T-helper 2 cell treated with Interferon-gamma antibody and Interleukin-4, amounts not matched to agents 5 μg/mL and 100 μg/mL, for 36 hours (primary cell): ENCODE measurements at regions not wholly inside any gene's neighbourhood (a gene's known extent, or its start where the extent isn't known, plus 50 kb on each side); places are given as distances from the start of the nearest gene placed in this dataset.

ENCODE experiments used
- DNase-seq: peaks from one replicate; pipeline ENCODE4 v3.0.0; 2021; ENCODE audit warnings: low spot score
- H3K27ac Mint-ChIP-seq: one replicate; pipeline ENCODE4 v1.8.0; 2021; ENCODE audit warnings: mild to moderate bottlenecking, mixed read lengths
- H3K27me3 Mint-ChIP-seq: one replicate; pipeline ENCODE4 v1.8.0; 2021; ENCODE audit warnings: low read depth, mixed read lengths
- H3K36me3 Mint-ChIP-seq: one replicate; pipeline ENCODE4 v1.8.0; 2021; ENCODE audit warnings: low read depth, mixed read lengths
- H3K4me1 Mint-ChIP-seq: one replicate; pipeline ENCODE4 v1.8.0; 2021; ENCODE audit warnings: low read depth, mixed read lengths
- H3K4me3 Mint-ChIP-seq: one replicate; pipeline ENCODE4 v1.8.0; 2022; ENCODE audit warnings: mild to moderate bottlenecking, moderate library complexity, mixed read lengths
- H3K9me3 Mint-ChIP-seq: one replicate; pipeline ENCODE4 v1.8.0; 2021; ENCODE audit warnings: mixed read lengths

DNA sequence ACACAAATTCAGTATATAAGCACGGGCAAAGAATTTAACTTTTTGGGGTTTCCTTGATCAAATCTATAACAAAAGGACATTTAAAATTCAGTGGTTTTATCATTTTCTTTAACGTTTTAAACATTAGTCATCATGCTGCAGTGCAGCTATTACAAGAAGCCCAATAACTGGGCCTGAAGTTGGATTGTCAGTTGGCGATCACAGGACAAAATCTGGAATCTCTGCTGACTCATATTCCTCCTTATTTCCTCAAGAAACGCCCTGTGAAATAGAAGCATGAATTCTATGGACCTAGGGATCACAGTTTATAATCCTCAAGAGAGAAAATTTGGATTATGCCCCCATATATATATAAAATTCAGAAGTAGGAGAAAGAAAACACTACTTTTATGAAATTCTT is 971.6 kb upstream of the MIR17HG start:
- no peaks in the 10 kb centered on the region for H3K4me1 Mint-ChIP-seq
- peaks cover 25% of the 10 kb centered on the region for H3K9me3 Mint-ChIP-seq
- no peak overlapping the region for H3K27ac Mint-ChIP-seq
- H3K4me3 Mint-ChIP-seq: no peak overlapping the region
- DNase-seq: no peak
- no peaks in the 10 kb centered on the region for H3K27me3 Mint-ChIP-seq
- H3K36me3 Mint-ChIP-seq: no peaks in the 10 kb centered on the region

DNA sequence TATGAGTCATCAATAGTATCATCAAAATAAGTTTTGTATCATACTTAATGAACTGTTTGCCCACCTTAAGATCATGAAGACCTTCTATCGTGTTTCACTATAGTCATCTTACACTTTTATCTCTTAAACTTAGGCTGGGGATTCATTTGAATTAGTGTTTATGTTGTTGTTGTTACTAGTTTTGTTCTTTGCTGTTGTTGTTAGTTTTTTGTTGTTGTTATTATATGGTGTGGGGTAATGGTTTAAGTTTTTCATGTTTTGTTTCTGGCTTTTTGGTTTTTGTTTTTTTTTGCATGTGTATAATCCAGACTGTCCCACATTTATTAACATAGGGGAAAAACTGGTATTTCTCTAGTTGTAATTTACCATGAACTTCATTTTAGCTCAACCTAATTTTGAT is 965.1 kb upstream of the MIR17HG start:
- Mint-ChIP-seq H3K27ac (no peak overlapping the region), H3K9me3 (peaks cover 21% of the 10 kb centered on the region), H3K4me1 (no peaks in the 10 kb centered on the region), H3K4me3 (no peak overlapping the region), H3K27me3 (no peaks in the 10 kb centered on the region), H3K36me3 (no peaks in the 10 kb centered on the region)
- no peak for DNase-seq

DNA sequence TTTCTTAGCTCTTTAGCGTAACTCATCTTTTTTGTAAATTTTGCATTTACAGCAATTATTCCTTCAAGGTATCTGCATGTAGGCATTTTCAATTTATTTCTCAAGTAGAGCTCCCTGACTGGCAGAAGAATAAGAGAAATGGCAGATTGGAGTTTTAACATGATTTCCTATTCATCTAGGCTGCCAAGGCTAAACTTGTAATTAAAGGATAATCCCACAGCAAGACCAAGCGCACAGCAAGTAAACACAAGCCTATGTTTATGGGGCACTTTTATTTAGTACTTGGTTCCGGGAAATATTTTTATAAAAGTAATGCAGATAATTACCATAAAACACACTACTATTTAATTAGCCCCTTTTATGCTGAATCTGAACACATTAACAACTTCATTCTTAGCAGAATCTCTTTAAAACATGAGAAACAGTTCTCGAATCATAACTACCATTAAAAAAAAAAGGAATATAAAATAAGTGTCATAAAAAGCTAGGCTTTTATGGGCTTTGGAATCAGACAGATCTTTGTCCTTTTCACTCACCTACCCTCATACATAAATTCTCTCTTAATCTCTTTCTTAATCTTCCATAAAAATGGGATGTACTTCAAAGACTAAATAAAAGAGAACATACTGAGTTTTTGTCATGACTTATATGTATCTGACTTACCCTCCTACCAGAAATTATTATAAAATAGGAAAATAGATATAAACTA is 961.6 kb upstream of the MIR17HG start:
- DNase-seq: no peak
- Mint-ChIP-seq H3K27ac (no peak overlapping the region), H3K9me3 (peaks cover 31% of the 10 kb centered on the region), H3K4me3 (no peak overlapping the region), H3K36me3 (no peaks in the 10 kb centered on the region), H3K27me3 (no peaks in the 10 kb centered on the region), H3K4me1 (no peaks in the 10 kb centered on the region)

DNA sequence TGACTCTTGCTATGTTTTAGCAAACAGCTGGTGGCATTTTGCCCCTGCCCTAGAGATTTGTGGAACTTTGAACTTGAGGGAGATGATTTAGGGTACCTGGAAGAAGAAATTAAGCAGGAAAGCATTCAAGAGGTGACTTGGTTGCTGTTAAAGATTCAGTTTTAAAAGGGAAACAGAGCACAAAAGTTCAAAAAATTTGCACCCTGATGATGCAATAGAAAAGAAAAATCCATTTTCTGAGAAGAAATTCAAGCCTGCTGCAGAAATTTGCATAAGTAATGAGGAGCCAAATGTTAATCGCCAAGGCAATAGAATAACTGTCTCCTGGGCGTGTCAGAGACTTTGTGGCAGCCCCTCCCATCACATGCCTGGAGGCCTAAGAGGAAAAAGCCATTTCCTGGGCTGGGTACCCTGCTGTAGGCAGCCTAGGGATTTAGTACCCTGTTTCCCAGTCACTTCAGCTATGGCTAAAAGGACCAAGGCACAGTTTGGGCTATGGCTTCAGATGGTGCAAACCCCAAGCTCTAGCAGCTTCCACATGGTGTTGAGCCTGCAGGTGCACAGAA is 958.5 kb upstream of the MIR17HG start:
- Mint-ChIP-seq H3K27me3 (no peaks in the 10 kb centered on the region), H3K36me3 (no peaks in the 10 kb centered on the region), H3K27ac (no peak overlapping the region), H3K9me3 (peaks cover 33% of the 10 kb centered on the region), H3K4me1 (no peaks in the 10 kb centered on the region), H3K4me3 (no peak overlapping the region)
- no peak for DNase-seq

DNA sequence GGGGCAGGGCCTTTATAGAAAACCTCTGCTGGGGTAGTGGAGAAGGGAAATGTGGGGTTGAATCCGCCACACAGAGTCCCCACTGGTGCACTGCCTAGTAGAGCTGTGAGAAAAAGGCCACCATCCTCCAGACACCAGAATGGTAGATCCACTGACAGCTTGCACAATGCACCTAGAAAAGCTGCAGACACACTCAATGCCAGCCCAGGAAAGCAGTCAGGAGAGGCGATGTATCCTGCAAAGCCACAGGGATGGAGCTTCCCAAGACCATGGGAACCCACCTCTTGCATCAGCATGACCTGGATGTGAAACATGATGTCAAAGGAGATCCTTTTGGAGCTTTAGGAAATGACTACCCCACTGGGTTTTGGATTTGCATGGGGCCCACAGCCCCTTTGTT is 958.0 kb upstream of the MIR17HG start:
- Mint-ChIP-seq H3K27me3 (no peaks in the 10 kb centered on the region), H3K4me1 (no peaks in the 10 kb centered on the region), H3K4me3 (no peak overlapping the region), H3K9me3 (peaks cover 33% of the 10 kb centered on the region), H3K27ac (no peak overlapping the region), H3K36me3 (no peaks in the 10 kb centered on the region)
- DNase-seq: no peak

DNA sequence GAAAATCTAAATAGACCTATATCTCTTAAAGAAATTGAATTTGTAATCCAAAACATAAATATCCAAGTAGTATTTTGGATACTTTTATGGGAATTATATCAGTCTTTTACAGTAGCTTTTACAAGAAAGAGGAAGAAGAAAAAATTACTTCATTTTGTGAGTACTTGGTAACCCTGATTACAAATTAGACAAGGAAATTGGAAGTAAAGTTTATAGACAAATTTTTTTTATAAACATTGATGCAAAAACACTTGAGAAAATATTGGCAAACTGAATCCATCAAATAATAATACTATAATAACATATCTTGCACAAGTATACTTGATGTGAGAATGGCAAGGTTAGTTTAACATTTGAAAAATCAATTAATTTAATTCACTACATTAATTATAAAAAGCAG is 954.1 kb upstream of the MIR17HG start:
- H3K27ac Mint-ChIP-seq: no peak overlapping the region
- peaks cover 22% of the 10 kb centered on the region for H3K9me3 Mint-ChIP-seq
- no peaks in the 10 kb centered on the region for H3K36me3 Mint-ChIP-seq
- no peak overlapping the region for H3K4me3 Mint-ChIP-seq
- no peaks in the 10 kb centered on the region for H3K4me1 Mint-ChIP-seq
- no peak for DNase-seq
- no peaks in the 10 kb centered on the region for H3K27me3 Mint-ChIP-seq

DNA sequence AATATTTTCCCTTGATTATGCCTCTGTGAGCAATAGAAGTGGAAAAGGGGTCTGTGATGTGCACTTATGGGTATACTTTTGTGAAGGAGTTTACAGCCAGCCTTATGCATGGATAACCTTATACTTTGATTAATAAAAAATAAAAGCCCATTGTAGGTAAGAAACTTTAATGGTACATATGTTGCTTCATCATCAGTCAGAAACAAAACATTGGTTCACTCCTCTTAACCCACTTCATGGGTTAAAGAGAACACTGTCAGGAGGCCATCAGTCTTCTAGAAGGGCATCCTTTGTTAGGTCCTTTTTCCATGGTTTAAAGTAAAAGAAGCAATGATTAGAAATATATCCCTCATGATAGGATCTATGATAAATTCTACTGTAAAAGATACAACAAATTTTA is 952.1 kb upstream of the MIR17HG start:
- Mint-ChIP-seq H3K9me3 (peaks cover 20% of the 10 kb centered on the region), H3K27ac (no peak overlapping the region), H3K36me3 (no peaks in the 10 kb centered on the region)

DNA sequence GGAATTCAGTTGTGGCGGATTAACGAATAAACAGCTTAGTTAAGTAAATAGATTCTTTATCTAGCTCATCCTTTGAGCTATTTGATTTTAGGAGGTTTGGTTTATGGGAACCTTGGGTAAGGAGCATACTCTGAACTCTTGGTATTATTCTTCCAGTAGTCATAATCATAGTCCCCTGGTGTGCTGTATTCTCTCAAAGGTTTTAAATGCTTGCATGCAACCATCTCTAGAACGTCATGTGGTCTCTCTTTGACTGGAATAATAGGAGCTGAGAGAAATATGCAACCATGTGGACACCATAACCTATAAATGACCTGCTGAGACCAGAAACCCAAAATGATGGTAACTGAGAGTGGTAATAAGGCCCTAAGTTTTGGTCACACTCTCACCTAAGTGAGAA is 951.6 kb upstream of the MIR17HG start:
- no peaks in the 10 kb centered on the region for H3K27me3 Mint-ChIP-seq
- H3K36me3 Mint-ChIP-seq: no peaks in the 10 kb centered on the region
- peaks cover 22% of the 10 kb centered on the region for H3K9me3 Mint-ChIP-seq
- no peaks in the 10 kb centered on the region for H3K4me1 Mint-ChIP-seq
- no peak overlapping the region for H3K27ac Mint-ChIP-seq
- H3K4me3 Mint-ChIP-seq: no peak overlapping the region
- no peak for DNase-seq

More for the DNA sequence above, 952.1 kb upstream of the MIR17HG start:
- no peak for DNase-seq
- Mint-ChIP-seq H3K27me3 (no peaks in the 10 kb centered on the region), H3K4me3 (no peak overlapping the region), H3K4me1 (no peaks in the 10 kb centered on the region)

DNA sequence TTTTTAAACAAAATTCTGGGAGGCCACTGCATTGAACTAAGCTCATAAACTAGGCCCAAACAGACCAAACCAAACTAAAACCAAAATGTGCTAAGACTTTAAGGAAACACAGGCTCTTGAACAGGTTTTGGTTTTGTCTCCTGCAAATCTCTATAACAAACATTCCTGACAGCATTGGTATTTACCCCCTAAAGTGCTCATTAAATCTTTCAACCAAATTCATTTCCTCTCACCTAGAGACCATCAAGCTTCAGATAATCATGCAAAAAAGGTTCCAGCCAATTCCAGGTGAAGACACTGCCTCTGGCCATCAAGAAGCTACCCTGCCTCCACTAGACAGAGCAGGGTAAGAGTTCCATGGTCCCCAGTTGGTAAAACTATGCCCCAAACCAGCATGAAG is 951.2 kb upstream of the MIR17HG start:
- Mint-ChIP-seq H3K36me3 (no peaks in the 10 kb centered on the region), H3K4me3 (no peak overlapping the region), H3K9me3 (peaks cover 17% of the 10 kb centered on the region), H3K4me1 (no peaks in the 10 kb centered on the region), H3K27me3 (no peaks in the 10 kb centered on the region), H3K27ac (no peak overlapping the region)
- DNase-seq: no peak

DNA sequence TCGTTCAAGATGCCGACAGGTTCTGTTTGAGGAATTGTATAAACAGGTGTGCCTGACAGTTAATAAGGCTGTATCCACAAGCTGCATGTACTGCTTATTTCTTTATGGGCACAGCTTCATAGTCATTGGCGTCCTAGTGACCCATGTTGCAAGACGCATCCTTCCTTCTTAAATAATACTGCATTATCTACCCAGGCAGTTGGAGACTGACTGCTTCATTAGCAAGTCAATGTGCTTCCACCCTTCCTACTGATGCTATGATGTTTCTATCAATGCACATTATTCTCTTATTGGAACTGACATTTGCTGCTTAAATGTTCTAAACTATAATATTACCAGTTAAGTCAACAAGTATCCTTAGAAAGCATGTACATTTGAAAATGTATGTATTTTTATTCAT is 950.0 kb upstream of the MIR17HG start:
- no peak for DNase-seq
- Mint-ChIP-seq H3K27ac (no peak overlapping the region), H3K36me3 (no peaks in the 10 kb centered on the region), H3K27me3 (no peaks in the 10 kb centered on the region), H3K4me1 (no peaks in the 10 kb centered on the region), H3K9me3 (peaks cover 23% of the 10 kb centered on the region), H3K4me3 (no peak overlapping the region)

DNA sequence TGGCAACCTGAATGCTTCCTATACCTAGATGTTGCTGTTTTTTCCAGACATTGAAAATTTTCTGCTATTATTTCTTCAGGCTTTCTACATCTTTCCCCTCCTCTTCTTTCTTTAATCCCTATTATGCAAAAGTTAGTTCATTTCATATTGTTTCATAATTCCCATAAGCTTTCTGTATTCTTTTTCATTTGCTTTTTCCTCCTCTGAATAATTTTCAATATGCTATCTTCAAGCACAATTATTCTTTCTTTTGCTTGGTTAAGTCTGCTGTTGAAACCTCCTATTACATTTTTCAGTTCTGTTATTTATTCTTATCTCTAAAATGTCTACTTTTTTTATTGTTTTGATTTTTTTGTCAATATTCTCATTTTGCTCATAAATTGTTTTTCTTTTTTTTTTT is 947.1 kb upstream of the MIR17HG start:
- Mint-ChIP-seq H3K4me1 (no peaks in the 10 kb centered on the region), H3K4me3 (no peak overlapping the region), H3K36me3 (no peaks in the 10 kb centered on the region), H3K27ac (no peak overlapping the region), H3K9me3 (peaks cover 30% of the 10 kb centered on the region), H3K27me3 (no peaks in the 10 kb centered on the region)
- no peak for DNase-seq

DNA sequence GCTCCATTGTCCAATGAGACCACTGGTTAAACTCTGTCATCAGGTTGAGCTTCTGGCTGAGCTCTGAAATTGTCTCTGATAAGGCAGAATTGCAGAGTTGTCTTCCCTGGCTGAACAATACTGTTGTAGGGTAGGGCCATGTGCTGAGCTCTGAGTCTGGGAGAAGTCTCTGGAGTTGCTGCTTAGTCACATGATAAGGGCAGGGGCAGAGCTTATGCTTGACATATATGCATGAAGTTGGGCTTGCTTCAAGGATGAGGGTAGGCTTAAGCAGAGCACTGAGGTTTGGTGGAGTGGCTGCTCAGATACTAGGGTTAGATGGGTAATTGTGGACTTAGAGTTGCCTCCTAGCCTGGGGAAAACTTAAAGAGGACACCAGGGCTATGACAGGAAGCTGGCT is 946.3 kb upstream of the MIR17HG start:
- no peak for DNase-seq
- H3K27ac Mint-ChIP-seq: no peak overlapping the region
- no peak overlapping the region for H3K4me3 Mint-ChIP-seq
- H3K9me3 Mint-ChIP-seq: peaks cover 30% of the 10 kb centered on the region
- no peaks in the 10 kb centered on the region for H3K4me1 Mint-ChIP-seq
- H3K36me3 Mint-ChIP-seq: no peaks in the 10 kb centered on the region
- H3K27me3 Mint-ChIP-seq: no peaks in the 10 kb centered on the region

DNA sequence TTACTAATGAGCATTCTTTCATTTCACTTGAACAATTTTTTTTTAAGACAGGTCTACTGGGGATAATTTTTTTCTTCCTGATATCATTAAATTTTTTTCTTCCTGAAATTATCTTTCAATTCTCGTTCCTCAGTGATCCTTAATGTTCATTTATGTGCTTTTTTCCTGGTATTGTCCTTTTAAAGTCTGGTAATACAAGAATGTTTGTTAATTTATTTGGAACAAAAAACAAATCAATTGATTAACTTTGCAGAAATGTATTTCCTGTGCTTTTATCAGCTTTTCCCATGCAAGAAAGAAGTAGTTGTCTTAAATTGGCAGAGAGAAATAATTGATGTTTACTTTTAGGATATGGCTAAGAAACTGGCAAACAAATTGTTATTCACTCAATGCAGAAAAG is 945.4 kb upstream of the MIR17HG start:
- H3K27me3 Mint-ChIP-seq: no peaks in the 10 kb centered on the region
- H3K27ac Mint-ChIP-seq: no peak overlapping the region
- H3K4me3 Mint-ChIP-seq: no peak overlapping the region
- H3K36me3 Mint-ChIP-seq: no peaks in the 10 kb centered on the region
- DNase-seq: no peak
- H3K4me1 Mint-ChIP-seq: no peaks in the 10 kb centered on the region
- H3K9me3 Mint-ChIP-seq: peaks cover 34% of the 10 kb centered on the region

DNA sequence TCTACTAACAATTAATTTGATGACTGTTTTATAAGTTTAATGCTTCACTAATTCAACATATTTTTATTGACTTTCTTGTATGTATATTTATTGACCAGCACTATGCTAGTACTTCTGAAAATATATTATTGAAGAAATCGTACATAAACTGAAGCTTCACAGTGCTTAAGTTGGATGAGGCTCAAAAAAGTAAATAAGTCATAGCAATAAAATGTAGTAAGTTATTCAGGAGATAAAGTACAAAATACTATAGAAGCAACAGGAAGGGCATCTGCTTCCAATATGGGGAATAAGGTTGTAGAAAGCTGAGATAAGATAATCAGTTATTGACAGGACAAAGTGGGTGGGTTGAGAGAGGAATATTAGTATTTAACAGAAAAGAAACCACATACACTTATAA is 944.9 kb upstream of the MIR17HG start:
- Mint-ChIP-seq H3K9me3 (peaks cover 32% of the 10 kb centered on the region), H3K27me3 (no peaks in the 10 kb centered on the region), H3K36me3 (no peaks in the 10 kb centered on the region), H3K4me3 (no peak overlapping the region), H3K27ac (no peak overlapping the region), H3K4me1 (no peaks in the 10 kb centered on the region)
- no peak for DNase-seq
